HTR-8/SVneo (cell line): ENCODE measurements at regions not wholly inside any gene's neighbourhood (a gene's known extent, or its start where the extent isn't known, plus 50 kb on each side); places are given as distances from the start of the nearest gene placed in this dataset.

Experiments used
- DNase-seq: peaks from one replicate; pipeline ENCODE4 v3.0.0; 2011; ENCODE audit warnings: low spot score, mixed read lengths; ENCODE audit not compliant: insufficient read length
- FAIRE-seq: peaks from 2 replicates; lab custom pipeline; 2011; peaks lifted over from hg19 to GRCh38; lab: Jason Lieb, UNC

DNA sequence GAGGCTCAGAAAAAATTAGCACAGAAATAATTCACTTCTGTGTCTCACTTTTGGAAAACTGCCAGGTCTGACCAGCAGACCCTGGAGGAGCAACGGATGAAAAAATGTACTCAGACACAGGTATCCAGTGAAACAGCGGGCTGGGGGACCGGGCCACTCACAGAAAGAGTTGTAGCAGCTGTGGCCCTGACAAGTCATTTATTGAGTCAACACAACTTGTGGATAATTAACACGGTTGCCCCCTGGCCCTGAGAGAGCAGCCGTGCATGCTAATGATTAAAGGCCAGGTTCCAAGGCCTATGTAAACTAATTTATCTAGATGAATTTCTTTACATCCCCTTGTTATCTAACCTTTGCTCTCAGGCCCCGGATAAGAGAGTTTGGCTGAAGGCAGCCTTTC lies 131.3 kb downstream of the AASDHPPT start:
- no peak for DNase-seq
- FAIRE-seq, result no peak

- no peak for DNase-seq
Measured at GRCh38 chr11:106212081-106212480, 134.6 kb downstream of the AASDHPPT start.

GRCh38 chr11:106216281-106216680 lies 138.8 kb downstream of the AASDHPPT start:
- DNase-seq (no peak), FAIRE-seq (no peak)

More at GRCh38 chr11:106212081-106212480, 134.6 kb downstream of the AASDHPPT start:
- no peak for FAIRE-seq

GRCh38 chr11:106217456-106217855 lies 140.0 kb downstream of the AASDHPPT start:
- DNase-seq, result no peak
- no peak for FAIRE-seq

GRCh38 chr11:106218106-106218505 lies 140.6 kb downstream of the AASDHPPT start:
- FAIRE-seq, result no peak
- no peak for DNase-seq

- no peak for FAIRE-seq
Measured at GRCh38 chr11:106222626-106223025, 145.2 kb downstream of the AASDHPPT start.

DNA sequence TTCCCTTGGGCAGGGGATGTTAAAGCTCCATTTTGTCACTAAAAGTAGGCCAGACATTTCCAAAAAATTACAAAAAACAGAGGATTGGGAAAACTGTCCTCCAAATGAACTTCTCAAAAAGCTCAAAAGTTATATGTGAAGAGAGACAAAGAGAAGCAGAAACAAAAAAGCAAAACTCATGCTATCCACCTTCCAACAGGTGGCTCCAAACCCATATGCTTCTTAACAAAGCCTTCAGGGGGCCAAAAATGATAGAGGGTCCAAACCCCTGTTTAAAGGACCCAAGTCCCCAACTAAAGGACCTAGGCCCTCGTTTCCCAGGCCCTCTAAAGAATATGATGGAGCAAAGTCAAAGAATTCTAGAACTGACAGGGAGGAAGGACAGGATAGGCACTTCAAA lies 146.7 kb downstream of the AASDHPPT start:
- no peak for FAIRE-seq

More at GRCh38 chr11:106222626-106223025, 145.2 kb downstream of the AASDHPPT start:
- no peak for DNase-seq

GRCh38 chr11:106228996-106229395 lies 151.5 kb downstream of the AASDHPPT start:
- FAIRE-seq (no peak), DNase-seq (no peak)

More for the DNA sequence above, 146.7 kb downstream of the AASDHPPT start:
- no peak for DNase-seq

DNA sequence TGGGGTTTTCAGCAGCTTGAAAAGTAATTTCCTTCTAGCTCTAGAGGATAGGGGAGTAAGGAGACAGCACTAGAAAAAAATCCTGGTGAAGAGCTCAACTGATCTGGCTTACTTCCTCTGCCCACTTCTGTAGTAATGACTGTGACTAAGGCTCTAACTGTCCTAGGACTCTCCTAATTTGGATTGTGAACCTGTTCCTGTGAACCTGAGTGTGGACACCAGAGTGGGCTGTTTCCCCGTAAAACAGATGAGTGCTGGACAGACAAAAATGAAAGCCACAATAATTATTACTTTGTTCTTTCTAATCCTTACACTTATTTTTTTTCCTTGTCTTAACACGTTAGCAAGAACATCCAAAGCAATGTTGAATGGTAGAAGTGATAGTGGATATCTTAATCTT lies 154.1 kb downstream of the AASDHPPT start:
- DNase-seq (no peak), FAIRE-seq (no peak)

DNA sequence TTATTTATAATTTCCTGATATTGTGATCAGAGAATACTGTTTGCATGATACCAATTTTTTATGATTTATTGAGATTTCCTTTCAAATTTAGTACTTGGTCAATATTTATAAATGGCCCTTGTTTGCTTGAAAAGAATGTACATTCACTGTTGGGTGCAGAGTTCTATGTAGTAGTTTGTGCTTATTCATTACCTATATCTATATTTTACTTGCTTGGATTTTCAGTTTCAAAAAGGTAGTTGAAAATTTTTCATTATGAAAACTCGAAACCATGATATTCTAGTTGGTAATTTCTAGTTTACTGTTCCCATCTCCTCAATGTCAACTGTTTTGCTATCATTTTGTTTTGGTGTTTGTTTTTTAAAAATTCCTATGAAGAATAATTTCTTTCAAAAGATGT lies 155.7 kb downstream of the AASDHPPT start:
- no peak for FAIRE-seq

DNA sequence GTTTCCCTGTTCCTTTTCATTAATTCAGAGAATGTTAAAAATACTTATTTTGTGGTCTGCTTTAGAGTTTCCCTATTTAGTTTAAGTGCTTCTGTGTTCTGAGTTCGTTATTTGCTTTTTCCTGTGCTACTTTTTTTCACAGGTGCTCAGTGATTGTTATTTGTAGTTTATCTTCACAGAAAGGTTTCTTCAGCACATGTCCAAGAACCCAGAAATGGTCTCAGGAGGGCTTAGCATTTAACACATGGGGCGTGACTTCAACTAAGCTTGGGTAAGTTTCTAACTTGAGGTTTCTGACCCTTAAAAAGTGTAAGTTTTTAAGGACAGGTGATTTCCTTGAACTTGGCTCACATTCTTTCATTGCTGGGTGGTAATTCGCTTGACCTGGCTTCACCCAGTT lies 157.3 kb downstream of the AASDHPPT start:
- FAIRE-seq (no peak), DNase-seq (no peak)

More for the DNA sequence above, 155.7 kb downstream of the AASDHPPT start:
- no peak for DNase-seq

DNA sequence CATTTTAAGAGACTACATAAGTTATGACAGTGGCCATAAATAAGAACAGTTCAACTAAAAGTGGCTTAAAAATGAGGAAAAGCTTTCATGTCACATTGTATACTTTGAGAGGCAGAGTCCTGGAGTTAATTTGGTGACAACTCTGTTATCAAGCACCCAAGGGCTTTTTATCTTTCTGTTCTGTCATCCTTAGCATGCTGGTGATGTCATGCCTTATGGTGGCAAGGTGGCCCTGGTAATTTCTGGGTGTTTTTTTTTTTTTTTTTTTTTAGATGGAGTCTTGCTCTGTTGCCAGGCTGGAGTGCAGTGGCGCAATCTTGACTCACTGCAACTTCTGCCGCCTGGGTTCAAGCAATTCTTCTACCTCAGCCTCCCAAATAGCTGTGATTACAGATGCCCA lies 158.8 kb downstream of the AASDHPPT start:
- FAIRE-seq, result no peak
- no peak for DNase-seq

GRCh38 chr11:106238704-106239360 lies 161.4 kb downstream of the AASDHPPT start:
- DNase-seq, result no peak
- no peak for FAIRE-seq

- no peak for DNase-seq
- no peak for FAIRE-seq
Measured at GRCh38 chr11:106241601-106242257, 164.3 kb downstream of the AASDHPPT start.

- no peak for DNase-seq
- FAIRE-seq, result no peak
Measured at GRCh38 chr11:106242718-106243415, 165.4 kb downstream of the AASDHPPT start.

DNA sequence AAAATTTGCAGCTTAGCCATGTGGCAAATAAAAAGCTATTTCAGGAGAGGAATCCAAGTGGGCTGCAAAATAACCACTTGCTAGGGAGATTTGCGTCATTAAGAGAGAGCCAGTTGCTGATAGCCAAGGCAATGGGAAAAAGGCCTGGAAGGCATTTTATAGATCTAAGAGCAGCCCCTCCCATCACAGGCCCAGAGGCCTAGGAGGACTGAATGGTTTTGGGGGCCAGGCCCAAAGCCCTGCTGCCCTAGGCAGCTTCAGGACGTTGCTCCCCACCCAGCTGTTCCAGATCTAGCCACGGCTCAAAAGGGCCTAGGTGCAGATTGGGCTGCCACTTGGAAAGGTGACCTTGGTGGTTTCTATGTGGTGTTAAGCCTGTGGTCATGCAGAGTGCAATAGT lies 169.0 kb downstream of the AASDHPPT start:
- DNase-seq (no peak), FAIRE-seq (no peak)

DNA sequence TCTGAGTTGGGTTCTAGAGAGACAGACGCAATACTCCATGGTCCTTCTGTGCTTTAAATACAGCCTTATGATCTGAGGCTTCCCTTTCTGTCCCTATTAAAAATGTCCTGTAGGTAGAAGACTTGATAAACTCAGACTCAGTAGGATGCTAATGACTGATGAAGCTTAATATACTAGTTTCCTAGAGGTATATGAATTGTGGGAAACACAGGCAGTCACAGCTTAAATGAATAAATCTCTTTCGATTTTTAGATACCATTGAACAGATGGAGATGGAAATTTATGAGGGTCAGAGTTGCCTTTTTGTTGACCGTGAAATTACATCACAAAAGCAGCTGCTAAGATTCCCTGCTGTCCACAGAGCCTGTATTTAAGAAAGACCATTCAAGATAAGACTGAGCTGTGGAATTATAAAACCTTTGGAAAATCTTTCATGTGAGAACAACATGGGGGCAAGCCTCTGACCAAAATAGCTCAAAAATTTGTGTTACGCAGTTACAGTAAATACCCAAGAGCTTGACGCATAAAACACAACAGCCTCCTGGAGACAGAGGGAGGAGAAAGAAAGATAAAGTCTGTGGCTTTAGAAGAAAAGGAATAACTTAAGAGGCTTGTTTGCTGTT lies 172.3 kb downstream of the AASDHPPT start:
- FAIRE-seq (no peak), DNase-seq (no peak)

DNA sequence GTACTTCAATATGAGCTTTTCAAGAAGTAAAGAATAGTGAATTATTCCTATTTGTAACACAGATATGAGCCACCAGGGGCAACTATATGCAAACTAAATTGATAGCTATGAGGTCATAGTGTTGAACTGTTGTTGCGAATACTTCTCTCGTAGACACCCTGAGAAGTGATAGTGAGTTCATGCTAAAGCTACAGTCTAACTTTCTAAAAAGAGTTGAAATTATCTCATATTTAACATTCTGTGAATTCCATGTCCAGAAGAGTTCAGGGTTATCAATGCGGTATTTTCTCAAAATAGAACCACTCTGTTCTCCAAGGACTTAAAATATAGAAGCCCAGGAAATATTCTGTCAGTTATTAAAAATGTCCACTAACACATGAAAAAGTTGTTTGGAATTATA lies 185.4 kb downstream of the AASDHPPT start:
- no peak for FAIRE-seq

DNA sequence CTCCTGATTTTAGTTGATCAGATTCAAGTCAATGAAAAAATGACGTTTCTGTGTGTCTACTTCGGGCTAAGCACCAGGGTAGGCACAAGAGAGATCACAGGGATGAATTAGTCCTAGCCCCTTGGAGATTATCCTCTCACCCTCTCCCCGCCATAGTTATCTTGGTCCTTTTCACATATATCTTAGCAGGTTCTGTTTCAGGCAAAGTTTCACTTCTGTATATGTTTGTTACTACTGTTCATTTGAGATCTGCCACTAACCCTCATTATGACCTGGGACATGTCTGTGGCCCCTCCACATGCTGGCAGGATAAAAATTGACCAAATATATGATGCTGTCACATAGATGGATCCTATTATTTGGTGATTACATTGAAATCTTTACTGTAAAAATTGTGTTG lies 186.1 kb downstream of the AASDHPPT start:
- FAIRE-seq (no peak), DNase-seq (no peak)

More for the DNA sequence above, 185.4 kb downstream of the AASDHPPT start:
- no peak for DNase-seq

GRCh38 chr11:106271086-106271485 lies 193.6 kb downstream of the AASDHPPT start:
- no peak for FAIRE-seq
- no peak for DNase-seq

DNA sequence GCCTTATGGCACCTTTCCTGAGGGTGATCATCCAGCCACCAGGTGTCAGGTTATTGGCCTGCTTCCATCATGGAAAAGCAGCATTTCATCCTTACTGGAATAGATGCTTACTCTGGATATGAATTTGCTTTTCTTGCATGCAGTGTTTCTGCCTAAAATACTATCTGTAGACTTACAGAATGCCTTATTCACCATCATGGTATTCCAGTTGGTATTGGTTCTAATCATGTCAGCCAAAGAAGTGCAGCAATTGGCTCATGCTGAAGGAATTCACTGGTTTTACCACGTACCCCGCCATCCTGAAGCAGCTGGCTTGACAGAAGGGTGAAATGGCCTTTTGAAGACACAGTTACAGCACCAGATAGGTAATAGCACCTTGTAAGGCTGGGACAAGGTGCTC lies 194.2 kb downstream of the AASDHPPT start:
- no peak for FAIRE-seq
- DNase-seq, result no peak
